ENCODE measurements at regions not wholly inside any gene's neighbourhood (a gene's known extent, or its start where the extent isn't known, plus 50 kb on each side); places are given as distances from the start of the nearest gene placed in this dataset.

GRCh38 chr11:39220501-39221230 is 2238.8 kb downstream of the LRRC4C start:
- Mint-ChIP-seq H3K4me3 (ENCODE audit: unreplicated experiment) (no peak overlapping the region), H3K27ac (ENCODE audit: unreplicated experiment) (no peak overlapping the region), H3K27me3 (ENCODE audit: low read depth) (peaks cover 2% of the 10 kb centered on the region), H3K4me1 (ENCODE audit: low read depth) (no peaks in the 10 kb centered on the region), H3K9me3 (ENCODE audit: low read depth) (peaks cover 3% of the 10 kb centered on the region), H3K36me3 (ENCODE audit: low read depth) (no peaks in the 10 kb centered on the region)
- TF ChIP-seq CTCF (IDR thresholded peaks at IDR 0.05) = no peak
- no peak for DNase-seq (ENCODE audit: low spot score)

GRCh38 chr11:39220069-39220468 is 2239.4 kb downstream of the LRRC4C start:
- no peak for DNase-seq (ENCODE audit: low spot score)
- TF ChIP-seq CTCF (IDR thresholded peaks at IDR 0.05) = no peak
- H3K4me1 Mint-ChIP-seq (ENCODE audit: low read depth) = no peaks in the 10 kb centered on the region
- H3K9me3 Mint-ChIP-seq (ENCODE audit: low read depth) = peaks cover 3% of the 10 kb centered on the region
- H3K27ac Mint-ChIP-seq (ENCODE audit: unreplicated experiment) = no peak overlapping the region
- no peaks in the 10 kb centered on the region for H3K36me3 Mint-ChIP-seq (ENCODE audit: low read depth)
- peaks cover 2% of the 10 kb centered on the region for H3K27me3 Mint-ChIP-seq (ENCODE audit: low read depth)
- no peak overlapping the region for H3K4me3 Mint-ChIP-seq (ENCODE audit: unreplicated experiment)

- Mint-ChIP-seq H3K36me3 (ENCODE audit: low read depth) (no peaks in the 10 kb centered on the region), H3K27ac (ENCODE audit: unreplicated experiment) (no peak overlapping the region), H3K4me3 (ENCODE audit: unreplicated experiment) (no peak overlapping the region), H3K4me1 (ENCODE audit: low read depth) (no peaks in the 10 kb centered on the region), H3K27me3 (ENCODE audit: low read depth) (peaks cover 3% of the 10 kb centered on the region), H3K9me3 (ENCODE audit: low read depth) (no peaks in the 10 kb centered on the region)
- no peak for DNase-seq (ENCODE audit: low spot score)
- TF ChIP-seq CTCF (IDR thresholded peaks at IDR 0.05) = no peak
Measured at GRCh38 chr11:39209981-39210380, 2249.5 kb downstream of the LRRC4C start.

GRCh38 chr11:39205236-39205995 is 2254.0 kb downstream of the LRRC4C start:
- peaks cover 2% of the 10 kb centered on the region for H3K27me3 Mint-ChIP-seq (ENCODE audit: low read depth)
- no peaks in the 10 kb centered on the region for H3K4me1 Mint-ChIP-seq (ENCODE audit: low read depth)
- TF ChIP-seq CTCF (IDR thresholded peaks at IDR 0.05) = no peak
- no peaks in the 10 kb centered on the region for H3K36me3 Mint-ChIP-seq (ENCODE audit: low read depth)
- no peak for DNase-seq (ENCODE audit: low spot score)
- H3K9me3 Mint-ChIP-seq (ENCODE audit: low read depth) = no peaks in the 10 kb centered on the region
- H3K27ac Mint-ChIP-seq (ENCODE audit: unreplicated experiment) = no peak overlapping the region
- H3K4me3 Mint-ChIP-seq (ENCODE audit: unreplicated experiment) = no peak overlapping the region

GRCh38 chr11:39192671-39193070 is 2266.8 kb downstream of the LRRC4C start:
- no peak for TF ChIP-seq CTCF (IDR thresholded peaks at IDR 0.05)
- H3K4me1 Mint-ChIP-seq (ENCODE audit: low read depth) = no peaks in the 10 kb centered on the region
- no peaks in the 10 kb centered on the region for H3K36me3 Mint-ChIP-seq (ENCODE audit: low read depth)
- peaks cover 2% of the 10 kb centered on the region for H3K27me3 Mint-ChIP-seq (ENCODE audit: low read depth)
- peaks cover 4% of the 10 kb centered on the region for H3K9me3 Mint-ChIP-seq (ENCODE audit: low read depth)
- no peak overlapping the region for H3K4me3 Mint-ChIP-seq (ENCODE audit: unreplicated experiment)
- no peak overlapping the region for H3K27ac Mint-ChIP-seq (ENCODE audit: unreplicated experiment)
- DNase-seq (ENCODE audit: low spot score) = no peak

All from chondrocyte (in vitro differentiated cells).